PC-9 (cell line): ENCODE measurements at regions not wholly inside any gene's neighbourhood (a gene's known extent, or its start where the extent isn't known, plus 50 kb on each side); places are given as distances from the start of the nearest gene placed in this dataset.

Source experiments
- BruUV-seq: library from RNA; stranded (reverse); fragments of 400-500 nt; replicated peaks from 2 replicates; lab custom pipeline; 2021; lab: Mats Ljungman, UMichigan
- CTCF ChIA-PET: fragments of 300-600 bp; sonication (Branson Sonifier 250); formaldehyde crosslinking; loops from one replicate; lab custom pipeline; 2022; ENCODE audit warnings: antibody characterized with exemption; lab: Charles Lee
- POLR2A ChIA-PET: fragments of 300-600 bp; sonication (Branson Sonifier 250); formaldehyde crosslinking; loops from one replicate; lab custom pipeline; 2022; ENCODE audit warnings: antibody characterized with exemption; ENCODE audit not compliant: unreplicated experiment; lab: Charles Lee
- DNase-seq, 2 experiments: peaks; one replicate each; pipeline versions ENCODE4 v3.0.0 to v3.0.0-alpha.2; 2015 to 2022; ENCODE audit warnings: mixed read lengths in 1 of 2
- H2AFZ ChIP-seq: fragments of 200-600 bp; sonication (generic); 2 replicates; pipeline ENCODE4 v1.8.1; 2017; ENCODE audit warnings: antibody characterized with exemption
- H3F3A ChIP-seq: fragments of 200-600 bp; sonication (generic); 2 replicates; pipeline ENCODE4 v1.8.1; 2017; ENCODE audit warnings: antibody characterized with exemption, mild to moderate bottlenecking, low read depth; ENCODE audit not compliant: insufficient read depth
- H3K27ac ChIP-seq: fragments of 200-600 bp; sonication (generic); 2 replicates; pipeline ENCODE4 v1.6.1; 2016; ENCODE audit warnings: mixed run types
- H3K27me3 ChIP-seq: fragments of 200-600 bp; sonication (generic); 2 replicates; pipeline ENCODE4 v1.6.1; 2016; ENCODE audit warnings: low read depth, mixed run types; ENCODE audit not compliant: insufficient read depth
- H3K36me3 ChIP-seq: fragments of 200-600 bp; sonication (generic); 2 replicates; pipeline ENCODE4 v1.6.1; 2016; ENCODE audit warnings: low read depth, mixed run types
- H3K4me1 ChIP-seq: fragments of 200-600 bp; sonication (generic); replicated peaks from 2 replicates; pipeline ENCODE4 v1.6.1; 2016; ENCODE audit warnings: mixed run types; ENCODE audit not compliant: insufficient read depth
- H3K4me2 ChIP-seq: fragments of 200-600 bp; sonication (generic); 2 replicates; pipeline ENCODE4 v1.6.1; 2017; ENCODE audit warnings: mixed run types
- H3K4me3 ChIP-seq: fragments of 200-600 bp; sonication (generic); 2 replicates; pipeline ENCODE4 v1.6.1; 2016; ENCODE audit warnings: mixed run types
- H3K79me2 ChIP-seq: fragments of 200-600 bp; sonication (generic); 2 replicates; pipeline ENCODE4 v1.6.1; 2017; ENCODE audit warnings: low read depth, mixed run types
- H3K9me2 ChIP-seq: fragments of 200-600 bp; sonication (generic); 2 replicates; pipeline ENCODE4 v1.8.1; 2017; ENCODE audit warnings: mild to moderate bottlenecking; ENCODE audit not compliant: insufficient read depth
- H3K9me3 ChIP-seq: fragments of 200-600 bp; sonication (generic); 2 replicates; pipeline ENCODE4 v1.8.1; 2016; ENCODE audit warnings: low read depth; ENCODE audit not compliant: insufficient read depth
- H4K20me1 ChIP-seq: fragments of 200-600 bp; sonication (generic); 2 replicates; pipeline ENCODE4 v1.8.1; 2017; ENCODE audit not compliant: insufficient read depth
- CTCF ChIP-seq: fragments of 200-600 bp; sonication (generic); conservative IDR thresholded peaks from 2 replicates; pipeline ENCODE4 v1.6.1; 2017; ENCODE audit warnings: mixed run types, antibody characterized with exemption, mild to moderate bottlenecking, moderate library complexity
- EZH2 ChIP-seq: fragments of 200-600 bp; sonication (generic); IDR thresholded peaks from 2 replicates; pipeline ENCODE4 v1.8.0; 2017; ENCODE audit warnings: antibody characterized with exemption, low read depth
- intact Hi-C: fragments of 100-400 bp; cut with micrococcal nuclease; formaldehyde crosslinking; loops from one replicate; pipeline ENCODE4 v1.10.0; 2022; ENCODE audit not compliant: unreplicated experiment

- Histone ChIP-seq H3K27ac (no peak overlapping the region), H3K36me3 (no peaks in the 10 kb centered on the region), H2AFZ (no peak overlapping the region), H3K79me2 (no peaks in the 10 kb centered on the region), H3K4me3 (no peak overlapping the region), H4K20me1 (no peaks in the 10 kb centered on the region), H3K27me3 (0 out of 2 replicates have a peak, but pooled peaks cover 3% of the 10 kb centered on the region), H3K9me3 (no peaks in the 10 kb centered on the region), H3K4me1 (no peaks in the 10 kb centered on the region), H3K4me2 (no peak overlapping the region), H3F3A (no peaks in the 10 kb centered on the region), H3K9me2 (no peaks in the 10 kb centered on the region)
- DNase-seq: no peak
- intact Hi-C loops: no loop called here
- ChIA-PET CTCF (no interaction called here), POLR2A (no interaction called here)
- TF ChIP-seq CTCF (no peak), EZH2 (no peak)
- no TSS peak for BruUV-seq
Measured at GRCh38 chr6:44621846-44622245, 234.3 kb downstream of the CDC5L start.

- Histone ChIP-seq H3K9me2 (no peaks in the 10 kb centered on the region), H3K27ac (no peak overlapping the region), H3K27me3 (0 out of 2 replicates have a peak, but pooled peaks cover 3% of the 10 kb centered on the region), H3K4me2 (no peak overlapping the region), H3K4me1 (no peaks in the 10 kb centered on the region), H2AFZ (no peak overlapping the region), H3K4me3 (no peak overlapping the region), H3K9me3 (no peaks in the 10 kb centered on the region), H3K36me3 (no peaks in the 10 kb centered on the region), H4K20me1 (no peaks in the 10 kb centered on the region), H3K79me2 (no peaks in the 10 kb centered on the region), H3F3A (no peaks in the 10 kb centered on the region)
- intact Hi-C loops: no loop called here
- no peak for DNase-seq
- no peak for TF ChIP-seq EZH2
- no peak for TF ChIP-seq CTCF
- POLR2A ChIA-PET: no interaction called here
- CTCF ChIA-PET: no interaction called here
- BruUV-seq: no TSS peak
Measured at GRCh38 chr6:44622555-44622954, 235.0 kb downstream of the CDC5L start.

GRCh38 chr6:44622956-44623355 is 235.4 kb downstream of the CDC5L start:
- no peaks in the 10 kb centered on the region for H3K9me2 ChIP-seq
- H3K9me3 ChIP-seq: no peaks in the 10 kb centered on the region
- no peaks in the 10 kb centered on the region for H3K4me1 ChIP-seq
- no peaks in the 10 kb centered on the region for H3K79me2 ChIP-seq
- no peaks in the 10 kb centered on the region for H3K36me3 ChIP-seq
- no peak for TF ChIP-seq EZH2
- no peak for TF ChIP-seq CTCF
- no peaks in the 10 kb centered on the region for H4K20me1 ChIP-seq
- ChIA-PET CTCF (no interaction called here), POLR2A (no interaction called here)
- H3K27me3 ChIP-seq: 0 out of 2 replicates have a peak, but pooled peaks cover 3% of the 10 kb centered on the region
- intact Hi-C loops: no loop called here
- no peaks in the 10 kb centered on the region for H3F3A ChIP-seq
- H2AFZ ChIP-seq: no peak overlapping the region
- H3K4me3 ChIP-seq: no peak overlapping the region
- H3K27ac ChIP-seq: no peak overlapping the region
- no TSS peak for BruUV-seq
- DNase-seq: no peak
- no peak overlapping the region for H3K4me2 ChIP-seq
